ENCODE measurements at regions not wholly inside any gene's neighbourhood (a gene's known extent, or its start where the extent isn't known, plus 50 kb on each side); places are given as distances from the start of the nearest gene placed in this dataset.

DNA sequence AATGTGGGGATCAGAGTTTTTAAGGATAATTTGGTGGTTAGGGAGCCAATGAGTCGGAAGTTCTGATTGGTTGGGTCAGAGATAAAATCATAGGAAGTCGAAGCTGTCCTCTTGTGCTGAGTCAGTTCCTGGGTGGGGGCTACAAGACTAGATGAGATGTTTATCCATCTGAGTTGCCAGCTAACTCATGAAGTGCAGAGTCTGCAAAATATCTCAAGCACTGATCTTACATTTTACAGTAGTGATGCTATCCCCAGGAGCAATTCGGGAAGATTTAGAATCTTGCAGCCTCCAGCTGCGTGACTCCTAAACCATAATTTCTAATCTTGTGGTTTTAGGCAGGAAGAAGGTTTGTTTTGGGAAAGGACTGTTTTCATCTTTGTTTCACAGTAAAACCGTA is 565.8 kb upstream of the SPANXN1 start:
- H3K9ac ChIP-seq (ENCODE audit: low read length): no peak overlapping the region

More for the DNA sequence above, 565.8 kb upstream of the SPANXN1 start:
- ATAC-seq: no peak
- intact Hi-C loops (cut with micrococcal nuclease): no loop called here
- Histone ChIP-seq H3K79me2 (ENCODE audit: insufficient read depth, low read length) (no peaks in the 10 kb centered on the region), H3K27ac (ENCODE audit: low read depth, low read length) (no peak overlapping the region), H3K36me3 (ENCODE audit: control insufficient read depth in 1 of 2, insufficient read depth in 2 of 2, low read length in 2 of 2) (no peaks in the 10 kb centered on the region), H3K9me2 (ENCODE audit: insufficient read depth) (no peaks in the 10 kb centered on the region), H2AFZ (ENCODE audit: low read depth, low read length, poor library complexity, severe bottlenecking) (no peak overlapping the region), H3K9me3 (ENCODE audit: control insufficient read depth in 1 of 2, insufficient read depth in 1 of 2, low read depth in 1 of 2, low read length in 2 of 2) (no peaks in the 10 kb centered on the region), H3K4me1 (ENCODE audit: control insufficient read depth in 1 of 2, insufficient read depth in 2 of 2, low read length in 2 of 2) (no peaks in the 10 kb centered on the region), H3K27me3 (ENCODE audit: insufficient read depth, low read length) (no peaks in the 10 kb centered on the region), H3K4me2 (ENCODE audit: low read length) (no peak overlapping the region), H3K4me3 (replicated peaks in 1 of 2; ENCODE audit: low read depth in 1 of 2, low read length in 2 of 2) (no peak overlapping the region), H4K20me1 (ENCODE audit: insufficient read depth) (no peaks in the 10 kb centered on the region)
- ChIA-PET CTCF (no interaction called here), RAD21 (ENCODE audit: low non-redundant PET in 1 of 2, low total read pairs in 2 of 2, uncharacterized antibody in 2 of 2, unreplicated experiment in 2 of 2) (no interaction called here), POLR2A (no interaction called here)
- DNase-seq (ENCODE audit: low read depth, low spot score): no peak
- no TSS peak for BruUV-seq (replicated peaks)
- no peak for TF ChIP-seq ZNF274 (IDR thresholded peaks at IDR 0.05; ENCODE audit: low read depth, low read length)
- no peak for TF ChIP-seq REST (IDR thresholded peaks at IDR 0.05; ENCODE audit: low read depth)
- TF ChIP-seq CEBPB (IDR thresholded peaks at IDR 0.05; ENCODE audit: low read depth): no peak
- TF ChIP-seq, protein P1, sequence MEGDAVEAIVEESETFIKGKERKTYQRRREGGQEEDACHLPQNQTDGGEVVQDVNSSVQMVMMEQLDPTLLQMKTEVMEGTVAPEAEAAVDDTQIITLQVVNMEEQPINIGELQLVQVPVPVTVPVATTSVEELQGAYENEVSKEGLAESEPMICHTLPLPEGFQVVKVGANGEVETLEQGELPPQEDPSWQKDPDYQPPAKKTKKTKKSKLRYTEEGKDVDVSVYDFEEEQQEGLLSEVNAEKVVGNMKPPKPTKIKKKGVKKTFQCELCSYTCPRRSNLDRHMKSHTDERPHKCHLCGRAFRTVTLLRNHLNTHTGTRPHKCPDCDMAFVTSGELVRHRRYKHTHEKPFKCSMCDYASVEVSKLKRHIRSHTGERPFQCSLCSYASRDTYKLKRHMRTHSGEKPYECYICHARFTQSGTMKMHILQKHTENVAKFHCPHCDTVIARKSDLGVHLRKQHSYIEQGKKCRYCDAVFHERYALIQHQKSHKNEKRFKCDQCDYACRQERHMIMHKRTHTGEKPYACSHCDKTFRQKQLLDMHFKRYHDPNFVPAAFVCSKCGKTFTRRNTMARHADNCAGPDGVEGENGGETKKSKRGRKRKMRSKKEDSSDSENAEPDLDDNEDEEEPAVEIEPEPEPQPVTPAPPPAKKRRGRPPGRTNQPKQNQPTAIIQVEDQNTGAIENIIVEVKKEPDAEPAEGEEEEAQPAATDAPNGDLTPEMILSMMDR (IDR thresholded peaks at IDR 0.05 in 2 of 3, conservative IDR thresholded peaks at IDR 0.05 in 1 of 3; ENCODE audit: borderline replicate concordance in 1 of 3, insufficient read depth in 1 of 3, low read depth in 2 of 3, low read length in 2 of 3): no peak
- no peak for TF ChIP-seq JUND (IDR thresholded peaks at IDR 0.05)
- no peak for TF ChIP-seq FOSL1 (IDR thresholded peaks at IDR 0.05; ENCODE audit: low read depth)
- TF ChIP-seq YY1 (IDR thresholded peaks at IDR 0.05; ENCODE audit: extremely low read depth, insufficient replicate concordance, low read depth, low read length): no peak
- TF ChIP-seq POLR2AphosphoS5 (IDR thresholded peaks at IDR 0.05; ENCODE audit: low read depth, low read length): no peak
- no peak for TF ChIP-seq EGR1 (IDR thresholded peaks at IDR 0.05; ENCODE audit: low read depth)
- no peak for TF ChIP-seq EZH2 (IDR thresholded peaks at IDR 0.05)
- TF ChIP-seq SRF (IDR thresholded peaks at IDR 0.05; ENCODE audit: low read depth): no peak
- no peak for TF ChIP-seq SP1 (IDR thresholded peaks at IDR 0.05; ENCODE audit: low read depth)
- TF ChIP-seq TCF7L2 (IDR thresholded peaks at IDR 0.05; ENCODE audit: borderline replicate concordance, extremely low read depth, insufficient read depth, insufficient read length): no peak
- TF ChIP-seq RAD21 (IDR thresholded peaks at IDR 0.05; ENCODE audit: low read depth): no peak
- no peak for TF ChIP-seq POLR2A (IDR thresholded peaks at IDR 0.05; ENCODE audit: borderline replicate concordance, extremely low read depth, insufficient read depth, insufficient read length)
